ENCODE measurements at regions not wholly inside any gene's neighbourhood (a gene's known extent, or its start where the extent isn't known, plus 50 kb on each side); places are given as distances from the start of the nearest gene placed in this dataset.

DNA sequence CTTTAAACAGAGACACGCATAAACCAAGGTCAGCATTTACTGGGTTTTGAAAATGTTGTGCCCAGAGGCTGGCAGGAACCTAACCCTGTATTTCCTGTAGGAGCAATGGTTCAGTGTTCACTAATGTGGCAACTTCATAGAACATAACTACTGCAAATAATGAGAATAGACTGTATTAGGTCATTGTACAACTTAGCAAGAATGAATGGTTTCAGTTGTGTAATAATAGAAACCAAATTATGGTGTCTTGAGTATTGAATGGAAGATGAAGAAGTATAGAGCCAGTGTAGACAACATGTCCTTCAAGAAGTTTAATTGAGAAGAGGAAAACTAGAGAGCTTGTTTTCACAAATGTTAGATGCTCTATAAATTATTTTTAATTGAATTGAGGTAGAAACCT lies 172.5 kb downstream of the BUB3 start (continued):
- TF ChIP-seq, protein P1, sequence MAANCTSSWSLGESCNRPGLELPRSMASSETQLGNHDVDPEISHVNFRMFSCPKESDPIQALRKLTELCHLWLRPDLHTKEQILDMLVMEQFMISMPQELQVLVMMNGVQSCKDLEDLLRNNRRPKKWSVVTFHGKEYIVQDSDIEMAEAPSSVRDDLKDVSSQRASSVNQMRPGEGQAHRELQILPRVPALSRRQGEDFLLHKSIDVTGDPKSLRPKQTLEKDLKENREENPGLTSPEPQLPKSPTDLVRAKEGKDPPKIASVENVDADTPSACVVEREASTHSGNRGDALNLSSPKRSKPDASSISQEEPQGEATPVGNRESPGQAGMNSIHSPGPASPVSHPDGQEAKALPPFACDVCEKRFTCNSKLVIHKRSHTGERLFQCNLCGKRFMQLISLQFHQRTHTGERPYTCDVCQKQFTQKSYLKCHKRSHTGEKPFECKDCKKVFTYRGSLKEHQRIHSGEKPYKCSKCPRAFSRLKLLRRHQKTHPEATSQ (tag by site-specific recombination; IDR thresholded peaks at IDR 0.05): no peak
- TF ChIP-seq ZBTB7A (tag by site-specific recombination; IDR thresholded peaks at IDR 0.05; ENCODE audit: low read depth) (no peak), TRIM28 (IDR thresholded peaks at IDR 0.05; ENCODE audit: borderline replicate concordance, low read length) (no peak)
- TF ChIP-seq, protein P2, sequence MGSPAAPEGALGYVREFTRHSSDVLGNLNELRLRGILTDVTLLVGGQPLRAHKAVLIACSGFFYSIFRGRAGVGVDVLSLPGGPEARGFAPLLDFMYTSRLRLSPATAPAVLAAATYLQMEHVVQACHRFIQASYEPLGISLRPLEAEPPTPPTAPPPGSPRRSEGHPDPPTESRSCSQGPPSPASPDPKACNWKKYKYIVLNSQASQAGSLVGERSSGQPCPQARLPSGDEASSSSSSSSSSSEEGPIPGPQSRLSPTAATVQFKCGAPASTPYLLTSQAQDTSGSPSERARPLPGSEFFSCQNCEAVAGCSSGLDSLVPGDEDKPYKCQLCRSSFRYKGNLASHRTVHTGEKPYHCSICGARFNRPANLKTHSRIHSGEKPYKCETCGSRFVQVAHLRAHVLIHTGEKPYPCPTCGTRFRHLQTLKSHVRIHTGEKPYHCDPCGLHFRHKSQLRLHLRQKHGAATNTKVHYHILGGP (tag by site-specific recombination; IDR thresholded peaks at IDR 0.05): no peak

DNA sequence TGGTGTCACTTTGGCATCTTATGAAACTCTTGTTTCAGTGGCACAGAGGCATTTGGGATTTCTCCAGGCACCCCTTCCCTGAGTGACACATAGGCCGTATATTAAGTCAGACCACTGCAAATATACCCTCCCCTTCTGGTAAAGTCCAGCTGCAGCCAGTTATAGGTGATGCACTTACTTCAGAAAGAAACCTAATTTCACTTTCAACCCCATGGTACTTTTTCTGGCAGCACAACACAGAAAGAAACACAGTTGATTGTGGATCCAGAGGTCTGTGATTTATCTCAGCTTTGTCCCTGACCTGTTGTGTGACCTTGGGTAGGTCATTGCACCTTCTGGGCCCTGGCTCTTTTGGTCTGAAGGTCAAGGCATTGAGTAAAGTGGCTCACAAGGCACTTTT lies 173.2 kb downstream of the BUB3 start:
- Histone ChIP-seq H3K36me3 (ENCODE audit: control insufficient read depth in 2 of 2, insufficient read depth in 1 of 2, low read length in 2 of 2) (no peaks in the 10 kb centered on the region), H3K27ac (ENCODE audit: extremely low read depth, low read depth, low read length) (no peak overlapping the region), H3K4me3 (ENCODE audit: low read depth, low read length) (no peak overlapping the region), H3K4me1 (ENCODE audit: control insufficient read depth, insufficient read depth, low read length) (no peaks in the 10 kb centered on the region), H3K9me3 (ENCODE audit: control insufficient read depth, insufficient read depth, low read depth, low read length) (no peaks in the 10 kb centered on the region)
- TF ChIP-seq ZNF792 (tag by site-specific recombination; IDR thresholded peaks at IDR 0.05) (no peak), KLF8 (tag by site-specific recombination; IDR thresholded peaks at IDR 0.05) (no peak), MYNN (tag by site-specific recombination; IDR thresholded peaks at IDR 0.05; ENCODE audit: borderline replicate concordance) (no peak), ZNF548 (tag by site-specific recombination; IDR thresholded peaks at IDR 0.05) (no peak), ZNF341 (tag by site-specific recombination; IDR thresholded peaks at IDR 0.05; ENCODE audit: low read depth) (no peak), ZNF843 (tag by site-specific recombination; IDR thresholded peaks at IDR 0.05) (no peak)
- ChIA-PET POLR2A (no interaction called here), CTCF (interaction anchor here (0.6 to 0.7 kb wide), 2 partner anchors 25 to 147 kb away, joined by 3 to 4 read pairs; no protein-coding TSS in a partner anchor)

DNA sequence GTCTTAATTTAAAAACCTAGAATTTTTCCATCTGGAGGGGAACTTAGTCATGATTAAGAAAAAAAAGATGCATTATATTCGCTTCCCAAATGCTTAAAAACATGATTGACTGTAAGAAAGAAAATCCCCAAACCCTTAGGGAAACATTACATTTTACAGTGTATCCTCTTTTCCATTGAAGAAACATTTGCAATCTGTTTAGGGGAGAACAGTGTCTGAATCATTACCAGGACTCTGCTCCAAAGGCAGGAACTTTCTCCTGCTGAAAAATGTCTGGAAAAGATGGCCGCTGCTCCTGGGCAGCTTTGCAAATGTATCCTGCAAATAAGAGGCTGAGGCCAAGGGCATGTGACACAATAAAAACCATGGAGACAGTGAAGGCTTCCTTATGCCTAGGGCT lies 173.7 kb downstream of the BUB3 start:
- H3K27ac ChIP-seq (ENCODE audit: extremely low read depth, low read depth, low read length): no peak overlapping the region
- ChIA-PET CTCF (interaction anchor here (0.6 to 0.7 kb wide), 2 partner anchors 25 to 147 kb away, joined by 3 to 4 read pairs; no protein-coding TSS in a partner anchor), POLR2A (no interaction called here)
- no peaks in the 10 kb centered on the region for H3K9me3 ChIP-seq (ENCODE audit: control insufficient read depth, insufficient read depth, low read depth, low read length)
- TF ChIP-seq ZNF248 (tag by site-specific recombination; IDR thresholded peaks at IDR 0.05) (no peak), ZBTB21 (tag by site-specific recombination; IDR thresholded peaks at IDR 0.05) (no peak)
- no peaks in the 10 kb centered on the region for H3K4me1 ChIP-seq (ENCODE audit: control insufficient read depth, insufficient read depth, low read length)
- no peaks in the 10 kb centered on the region for H3K36me3 ChIP-seq (ENCODE audit: control insufficient read depth in 2 of 2, insufficient read depth in 1 of 2, low read length in 2 of 2)
- H3K4me3 ChIP-seq (ENCODE audit: low read depth, low read length): no peak overlapping the region

DNA sequence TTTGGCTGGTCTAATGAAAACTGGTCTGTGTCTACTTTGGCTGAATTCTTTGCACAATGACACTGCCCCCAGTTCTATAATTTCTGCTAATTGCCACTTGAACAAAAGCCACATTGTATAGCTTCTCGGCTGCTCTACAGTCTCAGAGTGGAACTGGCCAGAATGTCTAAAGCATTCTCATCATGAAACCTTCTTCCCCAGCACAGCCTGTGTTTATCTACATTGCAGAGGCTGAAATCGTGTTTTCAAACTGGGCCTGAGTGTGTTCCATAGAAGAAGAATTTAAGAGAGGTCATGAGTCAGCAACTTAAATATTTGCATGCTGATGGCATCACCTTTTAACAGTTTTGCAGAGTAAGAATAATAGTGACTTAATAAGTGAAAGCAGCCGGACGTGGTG lies 177.2 kb downstream of the BUB3 start:
- CTCF ChIA-PET: interaction anchor here (0.7 kb wide), 1 partner anchor 504 kb away, joined by 3 read pairs; no protein-coding TSS in a partner anchor
- POLR2A ChIA-PET: no interaction called here
- H3K9me3 ChIP-seq (ENCODE audit: control insufficient read depth, insufficient read depth, low read depth, low read length): no peaks in the 10 kb centered on the region
- TF ChIP-seq MEIS1 (CRISPR knock-in tag; IDR thresholded peaks at IDR 0.05; ENCODE audit: borderline replicate concordance) (no peak), ZNF623 (tag by site-specific recombination; IDR thresholded peaks at IDR 0.05) (no peak), ZNF391 (tag by site-specific recombination; IDR thresholded peaks at IDR 0.05; ENCODE audit: borderline replicate concordance, low read depth) (no peak)
- H3K4me1 ChIP-seq (ENCODE audit: control insufficient read depth, insufficient read depth, low read length): no peaks in the 10 kb centered on the region
- H3K27ac ChIP-seq (ENCODE audit: extremely low read depth, low read depth, low read length): no peak overlapping the region
- H3K36me3 ChIP-seq (ENCODE audit: control insufficient read depth in 2 of 2, insufficient read depth in 1 of 2, low read length in 2 of 2): no peaks in the 10 kb centered on the region
- H3K4me3 ChIP-seq (ENCODE audit: low read depth, low read length): no peak overlapping the region

DNA sequence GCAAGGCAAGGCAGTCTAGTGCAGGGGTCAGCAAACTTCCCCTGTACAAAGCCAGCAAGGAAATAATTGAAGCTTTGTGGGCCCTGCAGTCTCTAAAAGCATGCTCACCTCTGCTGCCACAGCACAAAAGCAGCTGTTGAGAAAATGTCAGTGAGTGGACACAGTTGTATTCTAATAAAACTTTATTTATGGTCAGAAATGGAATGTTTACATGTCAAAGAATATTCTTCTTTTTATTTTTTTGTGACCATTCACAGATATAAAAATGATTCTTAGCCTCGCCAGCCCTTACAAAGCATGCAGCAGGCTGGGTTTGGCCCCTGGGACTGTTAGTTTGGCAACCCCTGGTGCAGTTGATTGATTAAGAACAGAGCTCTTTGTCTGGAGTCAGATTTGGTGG lies 192.4 kb downstream of the BUB3 start:
- H3K4me3 ChIP-seq (ENCODE audit: low read depth, low read length): no peak overlapping the region
- CTCF ChIA-PET: no interaction called here
- H3K36me3 ChIP-seq (ENCODE audit: control insufficient read depth in 2 of 2, insufficient read depth in 1 of 2, low read length in 2 of 2): no peaks in the 10 kb centered on the region
- no peak overlapping the region for H3K27ac ChIP-seq (ENCODE audit: extremely low read depth, low read depth, low read length)
- H3K4me1 ChIP-seq (ENCODE audit: control insufficient read depth, insufficient read depth, low read length): no peaks in the 10 kb centered on the region
- POLR2A ChIA-PET: no interaction called here
- no peaks in the 10 kb centered on the region for H3K9me3 ChIP-seq (ENCODE audit: control insufficient read depth, insufficient read depth, low read depth, low read length)
- TF ChIP-seq, protein P3, sequence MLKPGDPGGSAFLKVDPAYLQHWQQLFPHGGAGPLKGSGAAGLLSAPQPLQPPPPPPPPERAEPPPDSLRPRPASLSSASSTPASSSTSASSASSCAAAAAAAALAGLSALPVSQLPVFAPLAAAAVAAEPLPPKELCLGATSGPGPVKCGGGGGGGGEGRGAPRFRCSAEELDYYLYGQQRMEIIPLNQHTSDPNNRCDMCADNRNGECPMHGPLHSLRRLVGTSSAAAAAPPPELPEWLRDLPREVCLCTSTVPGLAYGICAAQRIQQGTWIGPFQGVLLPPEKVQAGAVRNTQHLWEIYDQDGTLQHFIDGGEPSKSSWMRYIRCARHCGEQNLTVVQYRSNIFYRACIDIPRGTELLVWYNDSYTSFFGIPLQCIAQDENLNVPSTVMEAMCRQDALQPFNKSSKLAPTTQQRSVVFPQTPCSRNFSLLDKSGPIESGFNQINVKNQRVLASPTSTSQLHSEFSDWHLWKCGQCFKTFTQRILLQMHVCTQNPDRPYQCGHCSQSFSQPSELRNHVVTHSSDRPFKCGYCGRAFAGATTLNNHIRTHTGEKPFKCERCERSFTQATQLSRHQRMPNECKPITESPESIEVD (tag by site-specific recombination; IDR thresholded peaks at IDR 0.05): no peak
- TF ChIP-seq ZNF16 (tag by site-specific recombination; IDR thresholded peaks at IDR 0.05; ENCODE audit: low read depth) (no peak), ZNF114 (tag by site-specific recombination; IDR thresholded peaks at IDR 0.05) (no peak), ZNF138 (tag by site-specific recombination; IDR thresholded peaks at IDR 0.05; ENCODE audit: borderline replicate concordance) (no peak), ZNF121 (tag by site-specific recombination; IDR thresholded peaks at IDR 0.05) (no peak), HOXD13 (CRISPR knock-in tag; IDR thresholded peaks at IDR 0.05; ENCODE audit: borderline replicate concordance) (no peak), ZNF76 (tag by site-specific recombination; IDR thresholded peaks at IDR 0.05; ENCODE audit: borderline replicate concordance, low read depth) (no peak)
- TF ChIP-seq, protein P4, sequence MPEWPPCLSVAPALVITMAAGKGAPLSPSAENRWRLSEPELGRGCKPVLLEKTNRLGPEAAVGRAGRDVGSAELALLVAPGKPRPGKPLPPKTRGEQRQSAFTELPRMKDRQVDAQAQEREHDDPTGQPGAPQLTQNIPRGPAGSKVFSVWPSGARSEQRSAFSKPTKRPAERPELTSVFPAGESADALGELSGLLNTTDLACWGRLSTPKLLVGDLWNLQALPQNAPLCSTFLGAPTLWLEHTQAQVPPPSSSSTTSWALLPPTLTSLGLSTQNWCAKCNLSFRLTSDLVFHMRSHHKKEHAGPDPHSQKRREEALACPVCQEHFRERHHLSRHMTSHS (tag by site-specific recombination; IDR thresholded peaks at IDR 0.05): no peak

Data from HEK293 (cell line).